ENCODE measurements at regions not wholly inside any gene's neighbourhood (a gene's known extent, or its start where the extent isn't known, plus 50 kb on each side); places are given as distances from the start of the nearest gene placed in this dataset.
A peak's percentile ranks its signal among the peaks of the same experiment; 100 is the strongest.

GRCh38 chr10:43012578-43012977, 64.3 kb upstream of the RET start:
- no peaks in the 10 kb centered on the region for H3K27me3 ChIP-seq (ENCODE audit: insufficient read depth, poor library complexity, severe bottlenecking)
- H3K4me3 ChIP-seq (ENCODE audit: severe bottlenecking) = no peak overlapping the region
- no peak for TF ChIP-seq CTCF (IDR thresholded peaks at IDR 0.05; ENCODE audit: poor library complexity, severe bottlenecking)
- no peaks in the 10 kb centered on the region for H3K9me3 ChIP-seq (ENCODE audit: severe bottlenecking)
- H3K27ac ChIP-seq (ENCODE audit: poor library complexity, severe bottlenecking) = no peak overlapping the region
- H3K36me3 ChIP-seq (ENCODE audit: low read depth) = no peaks in the 10 kb centered on the region
- no peak for DNase-seq (ENCODE audit: low spot score)
- H3K4me1 ChIP-seq (ENCODE audit: insufficient read depth, poor library complexity, severe bottlenecking) = no peaks in the 10 kb centered on the region
- no peak for ATAC-seq (ENCODE audit: low read depth)

GRCh38 chr10:43013065-43013464, 63.8 kb upstream of the RET start:
- DNase-seq (ENCODE audit: low spot score) (no peak), ATAC-seq (ENCODE audit: low read depth) (no peak)
- TF ChIP-seq CTCF (IDR thresholded peaks at IDR 0.05; ENCODE audit: poor library complexity, severe bottlenecking) = no peak
- Histone ChIP-seq H3K27ac (ENCODE audit: poor library complexity, severe bottlenecking) (no peak overlapping the region), H3K4me1 (ENCODE audit: insufficient read depth, poor library complexity, severe bottlenecking) (no peaks in the 10 kb centered on the region), H3K36me3 (ENCODE audit: low read depth) (no peaks in the 10 kb centered on the region), H3K9me3 (ENCODE audit: severe bottlenecking) (no peaks in the 10 kb centered on the region), H3K4me3 (ENCODE audit: severe bottlenecking) (no peak overlapping the region), H3K27me3 (ENCODE audit: insufficient read depth, poor library complexity, severe bottlenecking) (no peaks in the 10 kb centered on the region)

- Histone ChIP-seq H3K27ac (ENCODE audit: poor library complexity, severe bottlenecking) (no peak overlapping the region), H3K36me3 (ENCODE audit: low read depth) (no peaks in the 10 kb centered on the region), H3K4me1 (ENCODE audit: insufficient read depth, poor library complexity, severe bottlenecking) (no peaks in the 10 kb centered on the region), H3K9me3 (ENCODE audit: severe bottlenecking) (no peaks in the 10 kb centered on the region), H3K4me3 (ENCODE audit: severe bottlenecking) (no peak overlapping the region), H3K27me3 (ENCODE audit: insufficient read depth, poor library complexity, severe bottlenecking) (no peaks in the 10 kb centered on the region)
- ATAC-seq (ENCODE audit: low read depth) (no peak), DNase-seq (ENCODE audit: low spot score) (no peak)
- TF ChIP-seq CTCF (IDR thresholded peaks at IDR 0.05; ENCODE audit: poor library complexity, severe bottlenecking) = no peak
Measured at GRCh38 chr10:43024524-43024923, 52.3 kb upstream of the RET start.

- no peaks in the 10 kb centered on the region for H3K36me3 ChIP-seq (ENCODE audit: low read depth)
- no peaks in the 10 kb centered on the region for H3K9me3 ChIP-seq (ENCODE audit: severe bottlenecking)
- H3K4me3 ChIP-seq (ENCODE audit: severe bottlenecking) = no peak overlapping the region
- H3K4me1 ChIP-seq (ENCODE audit: insufficient read depth, poor library complexity, severe bottlenecking) = no peaks in the 10 kb centered on the region
- no peak for TF ChIP-seq CTCF (IDR thresholded peaks at IDR 0.05; ENCODE audit: poor library complexity, severe bottlenecking)
- H3K27me3 ChIP-seq (ENCODE audit: insufficient read depth, poor library complexity, severe bottlenecking) = no peaks in the 10 kb centered on the region
- DNase-seq (ENCODE audit: low spot score) (no peak), ATAC-seq (ENCODE audit: low read depth) (no peak)
- H3K27ac ChIP-seq (ENCODE audit: poor library complexity, severe bottlenecking) = peak overlapping the region; percentile 37
Measured at GRCh38 chr10:43024942-43025700, 51.7 kb upstream of the RET start.

All from RWPE2 (cell line).